ENCODE measurements at regions not wholly inside any gene's neighbourhood (a gene's known extent, or its start where the extent isn't known, plus 50 kb on each side); places are given as distances from the start of the nearest gene placed in this dataset.
"Not testable (repeated sequence)": the region's sequence is repeated elsewhere in the genome, so short reads cannot be mapped to it uniquely, and the experiment has no call there.

GRCh38 chr19:23539499-23539898, 144.2 kb upstream of the ZNF91 start:
- no peak overlapping the region for H3K27ac Mint-ChIP-seq (ENCODE audit: unreplicated experiment)
- no peak overlapping the region for H3K9ac ChIP-seq (ENCODE audit: low read length)
- no peaks in the 10 kb centered on the region for H3K27me3 ChIP-seq (ENCODE audit: insufficient read depth, low read length)
- peaks cover 5% of the 10 kb centered on the region for H3K9me3 Mint-ChIP-seq (ENCODE audit: unreplicated experiment)
- H4K20me1 ChIP-seq (ENCODE audit: insufficient read depth, low read length), result no peaks in the 10 kb centered on the region
- no peak for DNase-seq (ENCODE audit: low read depth)
- no peaks in the 10 kb centered on the region for H3K79me2 ChIP-seq (ENCODE audit: insufficient read depth, low read length)
- no peak overlapping the region for H3K4me3 ChIP-seq (ENCODE audit: insufficient read depth, low read depth, low read length)
- H3K4me1 Mint-ChIP-seq (ENCODE audit: low read depth, unreplicated experiment), result no peaks in the 10 kb centered on the region
- H3K4me1 ChIP-seq (ENCODE audit: insufficient read depth, low read length), result no peaks in the 10 kb centered on the region
- no peak overlapping the region for H3K4me2 ChIP-seq (ENCODE audit: low read length)
- H3K4me3 Mint-ChIP-seq (ENCODE audit: unreplicated experiment), result no peak overlapping the region
- H3K9me3 ChIP-seq (ENCODE audit: insufficient read depth, low read depth, low read length), result peaks cover 12% of the 10 kb centered on the region
- no peak overlapping the region for H3K27ac ChIP-seq (ENCODE audit: low read depth, low read length)
- no peaks in the 10 kb centered on the region for H3K36me3 Mint-ChIP-seq (ENCODE audit: low read depth, unreplicated experiment)
- H2AFZ ChIP-seq (ENCODE audit: low read depth, low read length), result no peak overlapping the region
- no peak for FAIRE-seq
- TF ChIP-seq CTCF (IDR thresholded peaks at IDR 0.05; ENCODE audit: insufficient read depth, low read depth, low read length) (no peak), EZH2 (IDR thresholded peaks at IDR 0.05; ENCODE audit: insufficient read depth, low read length) (no peak)
- H3K27me3 Mint-ChIP-seq (ENCODE audit: low read depth, unreplicated experiment), result no peaks in the 10 kb centered on the region
- H3K36me3 ChIP-seq (ENCODE audit: insufficient read depth, low read length), result no peaks in the 10 kb centered on the region

- not testable (repeated sequence) for H3K36me3 Mint-ChIP-seq (ENCODE audit: low read depth, unreplicated experiment); H3K36me3 ChIP-seq (ENCODE audit: insufficient read depth, low read length); DNase-seq (ENCODE audit: low read depth); H3K4me2 ChIP-seq (ENCODE audit: low read length); H3K4me1 Mint-ChIP-seq (ENCODE audit: low read depth, unreplicated experiment); H4K20me1 ChIP-seq (ENCODE audit: insufficient read depth, low read length); H3K79me2 ChIP-seq (ENCODE audit: insufficient read depth, low read length); H3K4me3 Mint-ChIP-seq (ENCODE audit: unreplicated experiment); H3K9me3 ChIP-seq (ENCODE audit: insufficient read depth, low read depth, low read length); H3K27me3 Mint-ChIP-seq (ENCODE audit: low read depth, unreplicated experiment); H3K9ac ChIP-seq (ENCODE audit: low read length); H3K27me3 ChIP-seq (ENCODE audit: insufficient read depth, low read length); FAIRE-seq; H3K4me3 ChIP-seq (ENCODE audit: insufficient read depth, low read depth, low read length); H2AFZ ChIP-seq (ENCODE audit: low read depth, low read length); H3K27ac ChIP-seq (ENCODE audit: low read depth, low read length); H3K4me1 ChIP-seq (ENCODE audit: insufficient read depth, low read length); H3K27ac Mint-ChIP-seq (ENCODE audit: unreplicated experiment)
- H3K9me3 Mint-ChIP-seq (ENCODE audit: unreplicated experiment), result peaks cover 14% of the 10 kb centered on the region
Observed at GRCh38 chr19:23537136-23537535, 141.9 kb upstream of the ZNF91 start.

- H3K9ac ChIP-seq (ENCODE audit: low read length); H3K36me3 ChIP-seq (ENCODE audit: insufficient read depth, low read length); H3K4me3 ChIP-seq (ENCODE audit: insufficient read depth, low read depth, low read length); H3K27ac Mint-ChIP-seq (ENCODE audit: unreplicated experiment); H3K79me2 ChIP-seq (ENCODE audit: insufficient read depth, low read length); H3K4me1 ChIP-seq (ENCODE audit: insufficient read depth, low read length); H3K4me1 Mint-ChIP-seq (ENCODE audit: low read depth, unreplicated experiment); H4K20me1 ChIP-seq (ENCODE audit: insufficient read depth, low read length); DNase-seq (ENCODE audit: low read depth); FAIRE-seq; H3K4me3 Mint-ChIP-seq (ENCODE audit: unreplicated experiment); H3K4me2 ChIP-seq (ENCODE audit: low read length); H2AFZ ChIP-seq (ENCODE audit: low read depth, low read length); H3K27me3 ChIP-seq (ENCODE audit: insufficient read depth, low read length); H3K27ac ChIP-seq (ENCODE audit: low read depth, low read length); H3K27me3 Mint-ChIP-seq (ENCODE audit: low read depth, unreplicated experiment); H3K36me3 Mint-ChIP-seq (ENCODE audit: low read depth, unreplicated experiment): not testable (repeated sequence)
- H3K9me3 Mint-ChIP-seq (ENCODE audit: unreplicated experiment), result peaks cover 18% of the 10 kb centered on the region
- peaks cover 10% of the 10 kb centered on the region for H3K9me3 ChIP-seq (ENCODE audit: insufficient read depth, low read depth, low read length)
Observed at GRCh38 chr19:23536341-23536740, 141.1 kb upstream of the ZNF91 start.

- H3K79me2 ChIP-seq (ENCODE audit: insufficient read depth, low read length); H3K4me1 Mint-ChIP-seq (ENCODE audit: low read depth, unreplicated experiment); H3K27ac Mint-ChIP-seq (ENCODE audit: unreplicated experiment); H3K4me2 ChIP-seq (ENCODE audit: low read length); H3K27me3 Mint-ChIP-seq (ENCODE audit: low read depth, unreplicated experiment); H3K36me3 Mint-ChIP-seq (ENCODE audit: low read depth, unreplicated experiment); DNase-seq (ENCODE audit: low read depth); FAIRE-seq; H3K27ac ChIP-seq (ENCODE audit: low read depth, low read length); H3K4me1 ChIP-seq (ENCODE audit: insufficient read depth, low read length); H3K4me3 ChIP-seq (ENCODE audit: insufficient read depth, low read depth, low read length); H3K36me3 ChIP-seq (ENCODE audit: insufficient read depth, low read length); H3K9ac ChIP-seq (ENCODE audit: low read length); H3K27me3 ChIP-seq (ENCODE audit: insufficient read depth, low read length); H4K20me1 ChIP-seq (ENCODE audit: insufficient read depth, low read length); H2AFZ ChIP-seq (ENCODE audit: low read depth, low read length); H3K4me3 Mint-ChIP-seq (ENCODE audit: unreplicated experiment): not testable (repeated sequence)
- peaks cover 10% of the 10 kb centered on the region for H3K9me3 ChIP-seq (ENCODE audit: insufficient read depth, low read depth, low read length)
- H3K9me3 Mint-ChIP-seq (ENCODE audit: unreplicated experiment), result peaks cover 19% of the 10 kb centered on the region
Observed at GRCh38 chr19:23535901-23536300, 140.6 kb upstream of the ZNF91 start.

GRCh38 chr19:23533441-23533840, 138.2 kb upstream of the ZNF91 start:
- not testable (repeated sequence) for FAIRE-seq; H3K4me3 Mint-ChIP-seq (ENCODE audit: unreplicated experiment); H3K27me3 ChIP-seq (ENCODE audit: insufficient read depth, low read length); H3K27me3 Mint-ChIP-seq (ENCODE audit: low read depth, unreplicated experiment); H3K9ac ChIP-seq (ENCODE audit: low read length); H2AFZ ChIP-seq (ENCODE audit: low read depth, low read length); H3K4me1 Mint-ChIP-seq (ENCODE audit: low read depth, unreplicated experiment); DNase-seq (ENCODE audit: low read depth); H3K36me3 ChIP-seq (ENCODE audit: insufficient read depth, low read length); H3K27ac ChIP-seq (ENCODE audit: low read depth, low read length); H3K36me3 Mint-ChIP-seq (ENCODE audit: low read depth, unreplicated experiment); H3K4me2 ChIP-seq (ENCODE audit: low read length); H3K4me1 ChIP-seq (ENCODE audit: insufficient read depth, low read length); H3K27ac Mint-ChIP-seq (ENCODE audit: unreplicated experiment); H3K79me2 ChIP-seq (ENCODE audit: insufficient read depth, low read length); H3K4me3 ChIP-seq (ENCODE audit: insufficient read depth, low read depth, low read length); H4K20me1 ChIP-seq (ENCODE audit: insufficient read depth, low read length)
- peaks cover 14% of the 10 kb centered on the region for H3K9me3 ChIP-seq (ENCODE audit: insufficient read depth, low read depth, low read length)
- peaks cover 24% of the 10 kb centered on the region for H3K9me3 Mint-ChIP-seq (ENCODE audit: unreplicated experiment)

Measured in astrocyte (in vitro differentiated cells and primary cell).